CD4-positive, alpha-beta T cell treated with Interferon gamma for 1 hour (primary cell): ENCODE measurements at regions not wholly inside any gene's neighbourhood (a gene's known extent, or its start where the extent isn't known, plus 50 kb on each side); places are given as distances from the start of the nearest gene placed in this dataset.
"Not testable (repeated sequence)": the region's sequence is repeated elsewhere in the genome, so short reads cannot be mapped to it uniquely, and the experiment has no call there.

Experiments
- DNase-seq: peaks from one replicate; pipeline ENCODE4 v3.0.0-alpha.2; 2020

- no peak for DNase-seq
These were observed 232.0 kb upstream of the PLXNA2 start for GRCh38 chr1:208475951-208476845.

GRCh38 chr1:208476846-208477170, 232.6 kb upstream of the PLXNA2 start:
- no peak for DNase-seq

- DNase-seq: no peak
These were observed 235.3 kb upstream of the PLXNA2 start for GRCh38 chr1:208479435-208479834.

DNA sequence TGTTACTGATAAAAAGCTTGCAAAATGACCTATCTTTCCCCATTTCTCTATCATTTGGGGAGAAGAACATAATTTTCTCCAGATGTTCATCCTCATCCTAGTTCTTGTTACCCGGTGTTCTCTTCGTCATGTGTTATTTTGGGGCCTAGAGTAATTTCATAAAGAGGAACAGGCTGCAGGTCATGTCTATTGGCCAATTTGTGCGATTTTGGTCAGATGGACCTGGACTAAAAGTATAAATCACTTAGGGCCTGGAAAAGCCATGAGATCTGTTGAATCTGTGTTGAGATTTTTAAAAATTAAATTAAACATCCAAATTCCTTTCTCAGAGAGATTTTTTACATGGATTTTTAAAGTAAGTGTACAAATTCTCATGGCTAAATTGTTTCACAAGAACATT, 241.3 kb upstream of the PLXNA2 start:
- no peak for DNase-seq

GRCh38 chr1:208486677-208487076, 242.5 kb upstream of the PLXNA2 start:
- DNase-seq: no peak

DNA sequence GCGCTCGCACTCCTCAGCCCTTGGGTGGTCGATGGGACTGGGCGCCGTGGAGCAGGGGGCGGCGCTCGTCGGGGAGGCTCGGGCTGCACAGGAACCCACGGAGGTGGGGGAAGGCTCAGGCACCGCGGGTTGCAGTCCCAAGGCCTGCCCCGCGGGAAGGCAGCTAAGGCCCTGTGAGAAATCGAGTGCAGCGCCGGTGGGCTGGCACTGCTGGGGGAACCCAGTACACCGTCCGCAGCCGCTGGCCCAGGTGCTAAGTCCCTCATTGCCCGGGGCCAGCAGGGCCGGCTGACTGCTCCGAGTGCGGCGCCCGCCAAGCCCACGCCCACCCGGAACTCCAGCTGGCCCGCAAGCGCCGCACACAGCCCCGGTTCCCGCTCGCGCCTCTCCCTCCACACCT, 244.2 kb upstream of the PLXNA2 start:
- DNase-seq: not testable (repeated sequence)

- no peak for DNase-seq
These were observed 252.5 kb upstream of the PLXNA2 start for GRCh38 chr1:208496467-208497371.

GRCh38 chr1:208497866-208498541, 253.8 kb upstream of the PLXNA2 start:
- DNase-seq: no peak

DNA sequence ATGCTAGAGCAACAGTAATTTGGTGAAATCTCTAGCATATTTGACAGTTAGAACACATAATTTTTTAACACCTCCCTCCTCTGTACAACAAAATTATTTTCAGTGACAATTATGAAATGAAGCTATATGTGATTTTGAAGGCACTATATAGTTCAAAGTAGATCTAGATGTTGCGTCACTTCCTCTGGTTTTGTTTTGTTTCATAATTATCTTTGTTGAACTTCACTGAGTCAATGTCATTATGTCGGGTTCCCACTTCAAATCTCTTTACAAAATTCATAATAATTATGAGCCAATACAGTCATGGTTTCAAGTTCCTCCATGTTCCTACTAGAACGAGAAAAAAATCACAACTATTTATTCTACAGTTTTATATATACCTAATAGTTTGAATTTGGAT, 254.8 kb upstream of the PLXNA2 start:
- DNase-seq: no peak

DNA sequence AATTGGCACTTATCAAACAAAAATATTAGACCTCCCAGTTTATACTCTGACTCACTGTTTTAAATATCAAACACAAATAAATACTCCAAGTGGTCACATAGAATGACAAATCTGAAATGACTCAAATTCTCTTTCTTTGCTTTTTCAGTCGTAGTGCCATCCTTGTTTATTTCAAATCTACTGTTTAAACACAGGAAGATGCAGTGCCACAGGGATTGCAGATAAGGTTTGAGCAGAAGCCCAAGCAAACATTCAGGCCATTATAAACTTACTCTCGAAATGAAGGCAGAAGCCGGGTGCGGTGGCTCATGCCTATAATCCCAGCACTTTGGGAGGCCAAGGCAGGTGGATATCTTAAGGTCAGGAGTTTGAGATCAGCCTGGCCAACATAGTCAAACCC, 255.4 kb upstream of the PLXNA2 start:
- no peak for DNase-seq

- DNase-seq: no peak
These were observed 256.2 kb upstream of the PLXNA2 start for GRCh38 chr1:208500375-208500774.

GRCh38 chr1:208501542-208501941, 257.4 kb upstream of the PLXNA2 start:
- no peak for DNase-seq

GRCh38 chr1:208503787-208504186, 259.6 kb upstream of the PLXNA2 start:
- DNase-seq: no peak

- no peak for DNase-seq
These were observed 262.6 kb upstream of the PLXNA2 start for GRCh38 chr1:208506812-208507211.

DNA sequence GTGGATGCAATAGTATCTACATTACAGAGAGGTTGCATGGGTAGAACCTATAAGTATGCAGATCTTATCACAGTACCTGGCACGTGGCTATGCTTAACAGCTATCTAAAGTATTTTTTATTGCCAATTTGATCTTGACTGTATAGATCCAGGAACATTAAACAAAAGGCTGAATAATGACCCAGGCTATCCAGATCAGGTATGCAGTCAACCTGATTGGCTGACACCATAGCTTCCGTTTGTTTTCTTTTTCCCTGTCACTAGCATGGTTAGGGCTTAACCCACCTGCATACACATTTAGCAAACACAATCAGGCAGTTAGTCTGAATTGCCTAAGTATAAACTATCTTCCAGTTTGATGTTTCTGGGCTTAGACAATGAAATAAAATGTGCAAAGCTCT, 264.9 kb upstream of the PLXNA2 start:
- no peak for DNase-seq

DNA sequence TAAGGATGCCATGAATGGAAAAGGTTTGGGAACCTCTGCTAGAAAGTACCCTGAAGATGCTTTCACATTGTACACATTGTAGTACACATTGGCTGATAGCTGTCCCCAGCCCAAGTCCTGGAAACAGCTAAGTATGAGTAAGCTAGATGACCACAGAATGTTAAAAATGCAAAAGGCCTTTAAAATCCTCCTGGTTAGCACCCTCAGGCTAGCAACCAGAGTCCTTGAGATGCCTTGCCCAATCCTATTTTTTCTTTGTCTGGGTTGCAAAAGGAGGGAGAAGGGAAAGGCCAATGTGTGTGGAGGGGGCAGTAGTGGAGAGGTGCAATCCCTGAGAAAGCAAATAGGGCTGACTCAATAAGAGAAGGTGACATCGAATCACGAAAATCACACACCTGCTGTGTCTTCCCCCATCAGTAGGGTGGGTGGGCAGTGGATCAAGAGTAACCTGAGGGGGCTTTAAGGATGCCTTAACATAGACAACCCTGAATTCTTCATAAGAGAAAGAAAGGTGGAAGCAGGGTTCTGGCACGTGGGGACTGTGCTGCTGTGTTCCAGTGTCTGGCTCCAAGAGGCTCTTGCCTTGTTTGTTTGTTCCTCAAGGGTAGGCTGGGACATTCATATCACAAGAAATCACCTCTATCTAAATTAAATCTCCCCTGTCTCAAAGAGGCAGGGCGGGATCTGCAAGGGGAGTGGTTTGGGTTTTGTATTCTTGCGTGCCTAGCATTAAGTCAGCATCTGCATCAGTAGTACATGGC, 266.2 kb upstream of the PLXNA2 start:
- no peak for DNase-seq

DNA sequence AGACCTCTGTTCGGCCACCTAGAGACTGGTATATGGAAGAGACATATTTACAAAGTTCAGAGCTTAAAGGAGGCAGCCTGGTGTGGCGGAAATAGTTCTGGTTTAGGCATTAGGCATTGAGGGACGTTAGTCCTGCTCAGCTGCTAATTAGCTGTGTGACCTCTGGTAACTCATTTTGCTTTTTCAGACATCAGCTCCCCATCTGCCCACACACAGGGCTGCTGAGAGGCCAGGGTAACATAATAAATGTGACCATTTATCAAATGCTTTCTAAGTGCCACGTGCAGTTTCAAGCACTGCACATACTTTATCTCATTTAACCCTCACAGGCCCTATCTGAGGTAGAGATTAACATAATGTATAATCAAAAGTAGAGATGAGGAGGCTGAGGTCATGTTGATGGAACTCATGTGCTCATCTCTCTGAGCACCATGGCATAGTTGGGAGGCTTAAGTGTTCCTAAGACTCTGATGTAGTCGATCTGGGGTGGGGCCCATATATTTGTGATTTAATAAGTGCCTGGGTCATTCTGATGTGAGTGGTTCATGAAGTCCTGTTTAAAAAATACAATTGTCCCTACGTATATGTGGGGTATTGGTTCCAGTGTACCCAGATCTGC, 267.2 kb upstream of the PLXNA2 start:
- DNase-seq: no peak

GRCh38 chr1:208513799-208514198, 269.6 kb upstream of the PLXNA2 start:
- no peak for DNase-seq

GRCh38 chr1:208515129-208515528, 270.9 kb upstream of the PLXNA2 start:
- no peak for DNase-seq

DNA sequence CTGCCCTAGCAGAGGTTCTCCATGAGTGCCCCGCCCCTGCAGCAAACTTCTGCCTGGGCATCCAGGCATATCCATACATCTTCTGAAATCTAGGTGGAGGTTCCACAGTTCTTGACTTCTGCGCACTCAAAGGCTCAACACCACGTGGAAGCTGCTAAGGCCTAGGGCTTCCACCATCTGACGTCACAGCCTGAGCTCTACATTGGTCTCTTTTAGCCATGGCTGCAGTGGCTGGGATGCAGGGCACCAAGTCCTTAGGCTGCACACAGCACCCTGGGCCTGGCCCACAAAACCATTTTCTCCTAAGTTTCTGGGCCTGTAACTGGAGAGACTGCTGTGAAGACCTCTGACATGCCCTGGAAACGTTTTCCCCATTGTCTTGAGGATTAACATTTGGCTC, 272.6 kb upstream of the PLXNA2 start:
- no peak for DNase-seq

DNA sequence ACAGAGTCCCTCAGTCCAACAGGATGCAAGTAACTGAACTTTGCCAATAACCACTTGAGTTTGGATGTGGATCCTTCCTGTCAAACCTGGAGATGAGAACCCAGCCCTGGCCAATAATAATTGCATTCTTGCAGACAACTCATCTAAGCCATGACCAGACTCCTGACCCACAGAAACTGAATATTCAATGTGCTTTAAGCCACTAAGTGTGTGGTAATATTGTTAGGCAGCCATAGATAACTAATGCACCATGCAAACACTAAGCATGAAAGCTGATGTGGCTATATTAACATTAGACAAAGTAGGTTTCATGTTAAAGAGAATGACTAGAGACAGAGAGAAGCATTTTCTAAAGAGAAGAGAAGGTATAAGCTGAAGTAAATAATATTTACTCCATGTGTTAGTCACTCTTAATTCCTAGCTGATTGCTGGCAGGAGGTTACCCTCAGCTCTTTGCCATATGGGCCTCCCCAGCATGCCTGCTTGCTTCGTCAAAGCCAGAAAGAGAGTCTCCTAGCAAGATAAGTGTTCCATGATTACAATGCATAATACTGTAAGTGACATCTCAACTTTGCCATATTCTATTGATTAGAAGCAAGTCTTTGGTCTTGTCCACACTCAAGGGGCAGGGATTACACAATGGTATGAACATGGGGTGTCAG, 276.4 kb upstream of the PLXNA2 start:
- DNase-seq: no peak

DNA sequence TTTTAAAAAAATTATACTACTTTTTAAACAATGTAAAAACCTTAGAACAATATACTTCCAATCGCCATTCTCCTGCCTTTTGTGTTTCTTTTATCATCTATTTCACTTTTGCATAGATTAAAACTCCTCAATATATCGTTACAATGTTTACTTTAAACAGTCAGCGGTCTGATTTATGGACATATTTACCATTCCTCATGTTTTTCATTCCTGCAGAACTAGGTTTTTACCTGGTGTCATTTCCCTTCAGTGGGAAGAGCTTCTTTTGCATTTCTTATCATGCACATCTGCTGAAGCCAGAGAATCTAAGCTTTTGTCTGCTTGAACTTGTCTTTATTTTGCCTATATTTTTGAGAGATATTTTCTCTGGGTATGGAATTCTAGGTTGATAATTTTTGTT, 277.4 kb upstream of the PLXNA2 start:
- DNase-seq: no peak
